Esophagus muscularis mucosa (tissue), 3 donors: ENCODE measurements at regions not wholly inside any gene's neighbourhood (a gene's known extent, or its start where the extent isn't known, plus 50 kb on each side); places are given as distances from the start of the nearest gene placed in this dataset.

ENCODE experiments used
- POLR2A ChIP-seq: fragments of 450-650 bp; IDR thresholded peaks from one replicate; pipeline ENCODE4 v1.6.1; 2017; ENCODE audit warnings: antibody characterized with exemption, moderate library complexity, mild to moderate bottlenecking, low read depth
- POLR2AphosphoS5 ChIP-seq, 2 donors: sonication (generic); formaldehyde crosslinking; IDR thresholded peaks; one replicate each; pipeline ENCODE4 v1.6.1; 2017; ENCODE audit warnings: antibody characterized with exemption in 2 of 2
- TF ChIP-seq, protein P1 (sequence below), 3 experiments: fragments of 200-600 bp in 2 of 3; fragments of 450-650 bp in 1 of 3; sonication (generic) in 2 of 3; IDR thresholded peaks; one replicate each; pipeline ENCODE4 v1.5.1; 2017 to 2019; ENCODE audit warnings: antibody characterized with exemption in 3 of 3, mild to moderate bottlenecking in 2 of 3, moderate library complexity in 1 of 3

GRCh38 chr21:17105932-17106331, 406.9 kb upstream of the CXADR start:
- TF ChIP-seq, protein P1, sequence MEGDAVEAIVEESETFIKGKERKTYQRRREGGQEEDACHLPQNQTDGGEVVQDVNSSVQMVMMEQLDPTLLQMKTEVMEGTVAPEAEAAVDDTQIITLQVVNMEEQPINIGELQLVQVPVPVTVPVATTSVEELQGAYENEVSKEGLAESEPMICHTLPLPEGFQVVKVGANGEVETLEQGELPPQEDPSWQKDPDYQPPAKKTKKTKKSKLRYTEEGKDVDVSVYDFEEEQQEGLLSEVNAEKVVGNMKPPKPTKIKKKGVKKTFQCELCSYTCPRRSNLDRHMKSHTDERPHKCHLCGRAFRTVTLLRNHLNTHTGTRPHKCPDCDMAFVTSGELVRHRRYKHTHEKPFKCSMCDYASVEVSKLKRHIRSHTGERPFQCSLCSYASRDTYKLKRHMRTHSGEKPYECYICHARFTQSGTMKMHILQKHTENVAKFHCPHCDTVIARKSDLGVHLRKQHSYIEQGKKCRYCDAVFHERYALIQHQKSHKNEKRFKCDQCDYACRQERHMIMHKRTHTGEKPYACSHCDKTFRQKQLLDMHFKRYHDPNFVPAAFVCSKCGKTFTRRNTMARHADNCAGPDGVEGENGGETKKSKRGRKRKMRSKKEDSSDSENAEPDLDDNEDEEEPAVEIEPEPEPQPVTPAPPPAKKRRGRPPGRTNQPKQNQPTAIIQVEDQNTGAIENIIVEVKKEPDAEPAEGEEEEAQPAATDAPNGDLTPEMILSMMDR (IDR thresholded peaks at IDR 0.05), result no peak
- TF ChIP-seq POLR2A, result no peak
- TF ChIP-seq POLR2AphosphoS5 (IDR thresholded peaks at IDR 0.05), result no peak
